GM23338 (cell line): ENCODE measurements at regions not wholly inside any gene's neighbourhood (a gene's known extent, or its start where the extent isn't known, plus 50 kb on each side); places are given as distances from the start of the nearest gene placed in this dataset.

ENCODE experiments used
- ATAC-seq: fragments of 200-7000 bp; cut with Tn5 transposase; 3 replicates; pipeline ENCODE4 v1.9.1; 2020
- DNase-seq: peaks from one replicate; pipeline ENCODE4 v3.0.0-alpha.2; 2015; ENCODE audit warnings: low spot score
- H2AFZ ChIP-seq: fragments of 200-600 bp; sonication (generic); 2 replicates; pipeline ENCODE4 v1.8.0; 2016; ENCODE audit warnings: antibody characterized with exemption, mild to moderate bottlenecking, moderate library complexity
- H3F3A ChIP-seq: fragments of 200-600 bp; sonication (generic); replicated peaks from 2 replicates; pipeline ENCODE4 v1.8.0; 2017; ENCODE audit warnings: antibody characterized with exemption, mixed run types, low read depth
- H3K27ac ChIP-seq: fragments of 200-600 bp; sonication (generic); 2 replicates; pipeline ENCODE4 v1.6.1; 2016; ENCODE audit warnings: low read depth
- H3K27me3 ChIP-seq: fragments of 200-600 bp; sonication (generic); 2 replicates; pipeline ENCODE4 v1.8.0; 2016; ENCODE audit warnings: mild to moderate bottlenecking, mixed run types, moderate library complexity; ENCODE audit not compliant: insufficient read depth
- H3K36me3 ChIP-seq: fragments of 200-600 bp; sonication (generic); 2 replicates; pipeline ENCODE4 v1.8.0; 2016; ENCODE audit warnings: mild to moderate bottlenecking; ENCODE audit not compliant: insufficient read depth
- H3K4me1 ChIP-seq: fragments of 200-600 bp; sonication (generic); 2 replicates; pipeline ENCODE4 v1.8.0; 2016; ENCODE audit warnings: mild to moderate bottlenecking, moderate library complexity; ENCODE audit not compliant: insufficient read depth
- H3K4me2 ChIP-seq: fragments of 200-600 bp; sonication (generic); 2 replicates; pipeline ENCODE4 v1.7.1; 2017; ENCODE audit warnings: mixed run types
- H3K4me3 ChIP-seq: fragments of 200-600 bp; sonication (generic); 2 replicates; pipeline ENCODE4 v1.6.1; 2016; ENCODE audit warnings: mixed run types
- H3K79me2 ChIP-seq: fragments of 200-600 bp; sonication (generic); replicated peaks from 2 replicates; pipeline ENCODE4 v1.8.0; 2017; ENCODE audit warnings: mild to moderate bottlenecking; ENCODE audit not compliant: insufficient read depth
- H3K9me2 ChIP-seq: fragments of 200-600 bp; sonication (generic); 2 replicates; pipeline ENCODE4 v1.8.0; 2017; ENCODE audit not compliant: insufficient read depth
- H4K20me1 ChIP-seq: fragments of 200-600 bp; sonication (generic); replicated peaks from 2 replicates; pipeline ENCODE4 v1.8.0; 2017; ENCODE audit warnings: mild to moderate bottlenecking; ENCODE audit not compliant: insufficient read depth
- H3K27ac Mint-ChIP-seq: 2 replicates; pipeline ENCODE4 v1.8.0; 2020; ENCODE audit warnings: inconsistent platforms, mild to moderate bottlenecking, moderate library complexity, mixed read lengths
- H3K27me3 Mint-ChIP-seq: 3 replicates; pipeline ENCODE4 v1.8.0; 2022; ENCODE audit warnings: low read depth, mild to moderate bottlenecking, moderate library complexity, mixed read lengths, inconsistent platforms; ENCODE audit not compliant: insufficient read depth, poor library complexity
- H3K36me3 Mint-ChIP-seq: 3 replicates; pipeline ENCODE4 v1.8.0; 2021; ENCODE audit warnings: low read depth, mild to moderate bottlenecking, inconsistent platforms, moderate library complexity, mixed read lengths
- H3K4me1 Mint-ChIP-seq: 3 replicates; pipeline ENCODE4 v1.8.0; 2020; ENCODE audit warnings: mild to moderate bottlenecking, inconsistent platforms, mixed read lengths
- H3K4me3 Mint-ChIP-seq: 3 replicates; pipeline ENCODE4 v1.8.0; 2021; ENCODE audit warnings: moderate library complexity, mild to moderate bottlenecking, inconsistent platforms, mixed read lengths
- H3K9me3 Mint-ChIP-seq: 3 replicates; pipeline ENCODE4 v1.8.0; 2020; ENCODE audit warnings: moderate library complexity, mild to moderate bottlenecking, inconsistent platforms, mixed read lengths
- ETS1 ChIP-seq: IDR thresholded peaks from 2 replicates; pipeline ENCODE4 v1.6.1; 2016; ENCODE audit warnings: antibody characterized with exemption
- EZH2phosphoT487 ChIP-seq: fragments of 200-600 bp; sonication (generic); IDR thresholded peaks from one replicate; pipeline ENCODE4 v1.8.1; 2018; ENCODE audit warnings: antibody characterized with exemption; ENCODE audit not compliant: unreplicated experiment
- NANOG ChIP-seq: IDR thresholded peaks from 2 replicates; pipeline ENCODE4 v1.6.1; 2016; ENCODE audit warnings: antibody characterized with exemption, borderline replicate concordance
- POLR2AphosphoS5 ChIP-seq: IDR thresholded peaks from 2 replicates; pipeline ENCODE4 v1.6.1; 2016; ENCODE audit warnings: antibody characterized with exemption, low read depth
- REST ChIP-seq: IDR thresholded peaks from one replicate; pipeline ENCODE4 v1.6.1; 2018; ENCODE audit warnings: antibody characterized with exemption; ENCODE audit not compliant: unreplicated experiment
- ZNF331 ChIP-seq: fragments of 250-450 bp; sonication (Bioruptor Pico); IDR thresholded peaks from 2 replicates; pipeline ENCODE4 v1.5.0; 2020; ENCODE audit warnings: low read depth, mild to moderate bottlenecking, moderate library complexity
- ZNF462 ChIP-seq: fragments of 250-450 bp; sonication (Bioruptor Pico); IDR thresholded peaks from 2 replicates; pipeline ENCODE4 v1.5.0; 2020; ENCODE audit warnings: mild to moderate bottlenecking, moderate library complexity

GRCh38 chr9:111233963-111234362, 96.1 kb downstream of the OR2K2 start:
- DNase-seq: no peak
- H3K27me3 Mint-ChIP-seq: peaks cover 5% of the 10 kb centered on the region
- no peaks in the 10 kb centered on the region for H3K9me3 Mint-ChIP-seq
- no peaks in the 10 kb centered on the region for H4K20me1 ChIP-seq
- no peak overlapping the region for H3K4me2 ChIP-seq
- no peak overlapping the region for H3K4me3 ChIP-seq
- no peaks in the 10 kb centered on the region for H3K9me2 ChIP-seq
- H3F3A ChIP-seq: no peaks in the 10 kb centered on the region
- no peak overlapping the region for H3K27ac Mint-ChIP-seq
- H3K27ac ChIP-seq: no peak overlapping the region
- no peak overlapping the region for H3K4me3 Mint-ChIP-seq
- ATAC-seq: no peak
- TF ChIP-seq REST: no peak
- TF ChIP-seq ZNF331 (CRISPR knock-in tag): no peak
- TF ChIP-seq EZH2phosphoT487: no peak
- TF ChIP-seq POLR2AphosphoS5: no peak
- TF ChIP-seq NANOG: no peak
- no peak for TF ChIP-seq ETS1
- TF ChIP-seq ZNF462 (CRISPR knock-in tag): no peak
- H3K4me1 ChIP-seq: peaks cover 18% of the 10 kb centered on the region
- H3K36me3 ChIP-seq: no peaks in the 10 kb centered on the region
- H3K79me2 ChIP-seq: no peaks in the 10 kb centered on the region
- H2AFZ ChIP-seq: peak overlapping the region; percentile 70; the same call in 1 of the 2 replicates
- H3K36me3 Mint-ChIP-seq: no peaks in the 10 kb centered on the region
- H3K4me1 Mint-ChIP-seq: peaks cover 29% of the 10 kb centered on the region
- no peaks in the 10 kb centered on the region for H3K27me3 ChIP-seq
